ENCODE measurements at regions not wholly inside any gene's neighbourhood (a gene's known extent, or its start where the extent isn't known, plus 50 kb on each side); places are given as distances from the start of the nearest gene placed in this dataset.
A peak's percentile ranks its signal among the peaks of the same experiment; 100 is the strongest.

DNA sequence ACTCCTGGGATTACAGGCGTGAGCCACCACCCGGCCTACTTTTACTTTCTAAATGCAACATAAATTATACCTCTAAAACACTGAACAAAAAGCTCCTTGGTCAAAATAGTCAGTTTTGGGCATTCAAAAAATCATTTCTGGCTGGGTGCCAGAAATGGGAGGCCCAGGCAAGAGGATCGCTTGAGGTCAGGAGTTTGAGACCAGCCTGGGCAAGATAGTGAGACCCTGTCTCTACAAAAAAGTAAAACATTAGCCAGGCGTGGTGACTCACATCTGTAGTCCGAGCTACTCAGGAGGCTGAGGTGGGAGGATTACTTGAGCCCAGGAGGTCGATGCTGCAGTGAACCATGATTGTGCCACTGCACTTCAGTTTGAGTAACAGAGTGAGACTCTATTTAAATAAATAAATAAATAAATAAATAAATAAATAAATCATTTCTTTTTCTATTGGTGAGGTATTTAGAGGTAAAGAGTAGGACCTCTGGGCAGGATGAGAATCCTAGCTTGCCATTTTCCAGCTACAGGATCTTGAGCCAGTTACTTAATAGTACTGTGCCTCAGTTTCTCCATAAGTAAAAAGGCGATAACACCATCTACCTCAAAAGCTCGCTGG lies 87.6 kb downstream of the SKIDA1 start:
- H3K27ac ChIP-seq (ENCODE audit: low read depth, low read length): no peak overlapping the region
- no peaks in the 10 kb centered on the region for H3K79me2 ChIP-seq (ENCODE audit: insufficient read depth, low read length)
- no peak overlapping the region for H3K4me3 ChIP-seq (ENCODE audit: insufficient read depth, low read length)
- H3K9me3 ChIP-seq (ENCODE audit: low read depth, low read length): no peaks in the 10 kb centered on the region
- DNase-seq (ENCODE audit: insufficient read length, low spot score, missing footprints): no peak
- no peaks in the 10 kb centered on the region for H3K27me3 ChIP-seq (ENCODE audit: insufficient read depth, low read length)
- H4K20me1 ChIP-seq (ENCODE audit: insufficient read depth, low read length): no peaks in the 10 kb centered on the region
- no peak overlapping the region for H2AFZ ChIP-seq (ENCODE audit: low read length)
- no peak overlapping the region for H3K4me2 ChIP-seq (ENCODE audit: insufficient read depth, low read length)
- no peaks in the 10 kb centered on the region for H3K36me3 ChIP-seq (ENCODE audit: insufficient read depth, low read length)
- no peaks in the 10 kb centered on the region for H3K4me1 ChIP-seq (ENCODE audit: insufficient read depth, low read length)
- TF ChIP-seq, protein P1, sequence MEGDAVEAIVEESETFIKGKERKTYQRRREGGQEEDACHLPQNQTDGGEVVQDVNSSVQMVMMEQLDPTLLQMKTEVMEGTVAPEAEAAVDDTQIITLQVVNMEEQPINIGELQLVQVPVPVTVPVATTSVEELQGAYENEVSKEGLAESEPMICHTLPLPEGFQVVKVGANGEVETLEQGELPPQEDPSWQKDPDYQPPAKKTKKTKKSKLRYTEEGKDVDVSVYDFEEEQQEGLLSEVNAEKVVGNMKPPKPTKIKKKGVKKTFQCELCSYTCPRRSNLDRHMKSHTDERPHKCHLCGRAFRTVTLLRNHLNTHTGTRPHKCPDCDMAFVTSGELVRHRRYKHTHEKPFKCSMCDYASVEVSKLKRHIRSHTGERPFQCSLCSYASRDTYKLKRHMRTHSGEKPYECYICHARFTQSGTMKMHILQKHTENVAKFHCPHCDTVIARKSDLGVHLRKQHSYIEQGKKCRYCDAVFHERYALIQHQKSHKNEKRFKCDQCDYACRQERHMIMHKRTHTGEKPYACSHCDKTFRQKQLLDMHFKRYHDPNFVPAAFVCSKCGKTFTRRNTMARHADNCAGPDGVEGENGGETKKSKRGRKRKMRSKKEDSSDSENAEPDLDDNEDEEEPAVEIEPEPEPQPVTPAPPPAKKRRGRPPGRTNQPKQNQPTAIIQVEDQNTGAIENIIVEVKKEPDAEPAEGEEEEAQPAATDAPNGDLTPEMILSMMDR (IDR thresholded peaks at IDR 0.05; ENCODE audit: extremely low read depth, low read depth, low read length): no peak

DNA sequence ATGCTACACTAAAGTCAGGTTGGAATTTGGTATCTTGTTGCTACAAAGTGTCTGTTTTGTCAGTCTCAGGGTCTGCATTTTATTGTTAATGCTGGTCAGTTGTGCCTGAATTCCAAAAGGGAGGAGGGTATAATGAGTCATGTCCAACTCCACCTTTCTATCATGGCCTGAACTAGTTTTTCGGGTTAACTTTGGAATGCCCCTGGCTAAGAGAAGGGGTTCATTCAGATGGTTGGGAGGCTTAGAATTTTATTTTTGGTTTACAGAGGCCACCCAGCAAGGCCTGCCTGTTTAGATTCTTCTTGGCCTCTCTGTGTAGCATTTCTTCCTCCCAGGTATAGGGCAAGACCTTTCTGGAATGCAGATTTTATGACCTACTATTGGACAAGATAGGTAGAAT lies 93.2 kb downstream of the SKIDA1 start:
- H3K4me3 ChIP-seq (ENCODE audit: insufficient read depth, low read length): no peak overlapping the region
- no peak for DNase-seq (ENCODE audit: insufficient read length, low spot score, missing footprints)
- H3K36me3 ChIP-seq (ENCODE audit: insufficient read depth, low read length): no peaks in the 10 kb centered on the region
- no peaks in the 10 kb centered on the region for H4K20me1 ChIP-seq (ENCODE audit: insufficient read depth, low read length)
- TF ChIP-seq, protein P1 (IDR thresholded peaks at IDR 0.05; ENCODE audit: extremely low read depth, low read depth, low read length): no peak
- H2AFZ ChIP-seq (ENCODE audit: low read length): no peak overlapping the region
- H3K4me2 ChIP-seq (ENCODE audit: insufficient read depth, low read length): no peak overlapping the region
- H3K4me1 ChIP-seq (ENCODE audit: insufficient read depth, low read length): no peaks in the 10 kb centered on the region
- no peaks in the 10 kb centered on the region for H3K27me3 ChIP-seq (ENCODE audit: insufficient read depth, low read length)
- no peak overlapping the region for H3K27ac ChIP-seq (ENCODE audit: low read depth, low read length)
- no peaks in the 10 kb centered on the region for H3K9me3 ChIP-seq (ENCODE audit: low read depth, low read length)
- H3K79me2 ChIP-seq (ENCODE audit: insufficient read depth, low read length): no peaks in the 10 kb centered on the region

DNA sequence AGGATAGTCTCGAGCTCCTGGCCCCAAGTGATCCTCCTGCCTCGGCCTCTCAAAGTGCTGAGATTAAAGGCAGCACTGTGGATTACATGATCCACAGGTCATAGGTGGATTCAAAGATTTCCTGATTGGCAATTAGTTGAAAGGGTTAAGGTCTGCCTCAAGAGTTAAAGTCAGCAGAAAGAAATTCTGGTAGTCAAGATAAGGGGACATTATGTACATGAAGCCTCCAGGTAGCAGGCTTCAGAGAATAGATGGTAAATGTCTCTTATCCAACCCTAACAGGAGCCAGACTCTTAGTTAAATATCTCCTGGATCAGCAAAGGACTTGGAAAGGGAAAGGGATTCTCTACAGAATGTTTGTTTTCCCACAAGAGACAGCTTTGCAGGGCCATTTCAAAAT lies 93.7 kb downstream of the SKIDA1 start:
- no peaks in the 10 kb centered on the region for H3K36me3 ChIP-seq (ENCODE audit: insufficient read depth, low read length)
- H3K4me1 ChIP-seq (ENCODE audit: insufficient read depth, low read length): no peaks in the 10 kb centered on the region
- H4K20me1 ChIP-seq (ENCODE audit: insufficient read depth, low read length): no peaks in the 10 kb centered on the region
- TF ChIP-seq, protein P1 (IDR thresholded peaks at IDR 0.05; ENCODE audit: extremely low read depth, low read depth, low read length): no peak
- H3K27me3 ChIP-seq (ENCODE audit: insufficient read depth, low read length): no peaks in the 10 kb centered on the region
- no peak overlapping the region for H3K4me3 ChIP-seq (ENCODE audit: insufficient read depth, low read length)
- H2AFZ ChIP-seq (ENCODE audit: low read length): no peak overlapping the region
- no peak for DNase-seq (ENCODE audit: insufficient read length, low spot score, missing footprints)
- H3K9me3 ChIP-seq (ENCODE audit: low read depth, low read length): no peaks in the 10 kb centered on the region
- H3K79me2 ChIP-seq (ENCODE audit: insufficient read depth, low read length): no peaks in the 10 kb centered on the region
- H3K4me2 ChIP-seq (ENCODE audit: insufficient read depth, low read length): no peak overlapping the region
- H3K27ac ChIP-seq (ENCODE audit: low read depth, low read length): no peak overlapping the region

DNA sequence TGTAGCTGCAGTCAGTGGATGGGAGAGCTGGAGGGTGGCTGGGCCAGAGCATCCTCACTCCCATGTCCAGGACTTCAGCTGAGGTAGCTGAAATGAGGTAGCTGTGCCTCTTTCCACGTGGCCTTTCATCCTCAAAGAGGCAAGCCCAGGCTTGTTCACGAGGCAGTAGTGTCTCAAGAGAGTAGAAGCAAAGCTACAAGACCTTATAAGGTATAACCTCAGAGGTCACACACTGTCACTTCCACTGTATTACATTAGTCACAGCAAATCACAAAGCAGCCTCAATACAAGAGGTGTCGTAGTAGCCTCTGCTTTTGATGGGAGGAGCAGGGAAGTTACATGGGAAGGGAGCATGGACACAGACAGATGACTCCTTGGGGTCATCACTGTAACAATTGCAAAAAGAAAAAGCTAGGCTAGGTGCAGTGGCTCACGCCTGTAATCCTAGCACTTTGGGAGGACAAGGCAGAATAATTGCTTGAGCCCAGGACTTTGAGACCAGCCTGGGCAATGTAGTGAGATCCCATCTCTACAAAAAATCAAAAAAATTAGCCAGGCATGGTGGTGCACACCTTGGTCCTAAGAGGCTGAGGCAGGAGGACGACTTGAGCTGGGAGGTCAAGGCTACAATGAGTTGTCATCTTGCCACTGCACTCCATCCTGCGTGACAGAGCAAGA lies 97.5 kb downstream of the SKIDA1 start:
- H3K9me3 ChIP-seq (ENCODE audit: low read depth, low read length): no peaks in the 10 kb centered on the region
- H3K36me3 ChIP-seq (ENCODE audit: insufficient read depth, low read length): no peaks in the 10 kb centered on the region
- no peaks in the 10 kb centered on the region for H3K27me3 ChIP-seq (ENCODE audit: insufficient read depth, low read length)
- TF ChIP-seq, protein P1 (IDR thresholded peaks at IDR 0.05; ENCODE audit: extremely low read depth, low read depth, low read length): no peak
- no peak overlapping the region for H3K27ac ChIP-seq (ENCODE audit: low read depth, low read length)
- DNase-seq (ENCODE audit: insufficient read length, low spot score, missing footprints): no peak
- no peak overlapping the region for H3K4me3 ChIP-seq (ENCODE audit: insufficient read depth, low read length)
- H3K4me2 ChIP-seq (ENCODE audit: insufficient read depth, low read length): no peak overlapping the region
- H4K20me1 ChIP-seq (ENCODE audit: insufficient read depth, low read length): no peaks in the 10 kb centered on the region
- H3K79me2 ChIP-seq (ENCODE audit: insufficient read depth, low read length): no peaks in the 10 kb centered on the region
- peak overlapping the region; percentile 51 for H2AFZ ChIP-seq (ENCODE audit: low read length)
- H3K4me1 ChIP-seq (ENCODE audit: insufficient read depth, low read length): no peaks in the 10 kb centered on the region
